ENCODE measurements at regions not wholly inside any gene's neighbourhood (a gene's known extent, or its start where the extent isn't known, plus 50 kb on each side); places are given as distances from the start of the nearest gene placed in this dataset.
"Not testable (repeated sequence)": the region's sequence is repeated elsewhere in the genome, so short reads cannot be mapped to it uniquely, and the experiment has no call there.

DNA sequence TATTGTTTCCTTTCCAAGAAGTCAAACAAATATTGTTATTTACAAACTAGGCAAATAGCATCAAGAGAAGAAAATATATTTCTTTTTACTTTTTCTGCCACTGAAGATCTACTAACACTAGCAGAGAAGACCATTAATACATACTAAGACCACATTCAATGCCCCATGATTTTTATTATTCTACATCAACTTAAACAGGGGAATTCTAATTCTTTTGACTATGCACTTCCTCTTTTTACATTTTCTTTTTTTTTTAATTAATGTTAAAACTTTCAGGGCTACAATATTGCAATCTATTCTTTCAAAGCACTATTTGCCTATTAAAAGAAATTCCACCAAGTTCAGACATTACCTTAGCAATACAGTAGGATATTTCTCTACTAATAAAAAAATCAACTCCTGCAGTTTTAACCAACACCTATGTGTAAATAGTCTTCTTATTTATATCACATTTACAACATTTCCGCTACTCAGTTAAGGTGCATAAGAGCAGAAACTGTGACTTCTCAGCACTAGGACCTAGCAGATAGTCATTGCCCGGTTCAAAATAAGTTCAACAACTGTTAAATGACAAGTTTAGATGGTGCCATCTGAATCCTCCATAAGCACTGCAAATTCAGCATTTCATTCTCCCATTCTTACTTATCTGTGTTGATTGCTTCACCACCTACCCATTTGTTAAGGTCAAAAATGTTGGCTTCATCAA, 513.5 kb downstream of the TTLL7 start:
- TF ChIP-seq, protein P1, sequence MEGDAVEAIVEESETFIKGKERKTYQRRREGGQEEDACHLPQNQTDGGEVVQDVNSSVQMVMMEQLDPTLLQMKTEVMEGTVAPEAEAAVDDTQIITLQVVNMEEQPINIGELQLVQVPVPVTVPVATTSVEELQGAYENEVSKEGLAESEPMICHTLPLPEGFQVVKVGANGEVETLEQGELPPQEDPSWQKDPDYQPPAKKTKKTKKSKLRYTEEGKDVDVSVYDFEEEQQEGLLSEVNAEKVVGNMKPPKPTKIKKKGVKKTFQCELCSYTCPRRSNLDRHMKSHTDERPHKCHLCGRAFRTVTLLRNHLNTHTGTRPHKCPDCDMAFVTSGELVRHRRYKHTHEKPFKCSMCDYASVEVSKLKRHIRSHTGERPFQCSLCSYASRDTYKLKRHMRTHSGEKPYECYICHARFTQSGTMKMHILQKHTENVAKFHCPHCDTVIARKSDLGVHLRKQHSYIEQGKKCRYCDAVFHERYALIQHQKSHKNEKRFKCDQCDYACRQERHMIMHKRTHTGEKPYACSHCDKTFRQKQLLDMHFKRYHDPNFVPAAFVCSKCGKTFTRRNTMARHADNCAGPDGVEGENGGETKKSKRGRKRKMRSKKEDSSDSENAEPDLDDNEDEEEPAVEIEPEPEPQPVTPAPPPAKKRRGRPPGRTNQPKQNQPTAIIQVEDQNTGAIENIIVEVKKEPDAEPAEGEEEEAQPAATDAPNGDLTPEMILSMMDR (IDR thresholded peaks at IDR 0.05) = not testable (repeated sequence)
- not testable (repeated sequence) for TF ChIP-seq POLR2A (IDR thresholded peaks at IDR 0.05)

All from right lobe of liver (tissue), 4 donors.